Right lobe of liver (tissue), 6 donors: ENCODE measurements at regions not wholly inside any gene's neighbourhood (a gene's known extent, or its start where the extent isn't known, plus 50 kb on each side); places are given as distances from the start of the nearest gene placed in this dataset.

Experiments
- ATAC-seq, 4 donors: fragments of 200-7000 bp; cut with Tn5 transposase; one replicate each; pipeline ENCODE4 v1.9.1; 2020; ENCODE audit warnings: mild to moderate bottlenecking in 4 of 4, moderate library complexity in 4 of 4
- DNase-seq, 3 donors: peaks; one replicate each; pipeline ENCODE4 v3.0.0-alpha.2; 2020
- H3K27ac ChIP-seq, 3 donors: fragments of 200-600 bp; one replicate each; pipeline ENCODE4 v1.8.0; 2022
- H3K27me3 ChIP-seq, 2 donors: fragments of 200-600 bp; one replicate each; pipeline ENCODE4 v1.8.0; 2022
- H3K36me3 ChIP-seq, 4 donors: fragments of 200-600 bp; sonication (generic) in 1 of 4; one replicate each; pipeline versions ENCODE4 v1.5.1 to v1.8.0; 2017 to 2022; ENCODE audit warnings: control low read depth in 1 of 4
- H3K4me1 ChIP-seq, 4 donors: fragments of 200-600 bp; sonication (generic) in 1 of 4; one replicate each; pipeline versions ENCODE4 v1.5.1 to v1.8.0; 2017 to 2022; ENCODE audit warnings: control low read depth in 1 of 4
- H3K4me3 ChIP-seq, 3 donors: fragments of 200-600 bp; one replicate each; pipeline ENCODE4 v1.8.0; 2022
- H3K9me3 ChIP-seq, 4 donors: fragments of 200-600 bp; sonication (generic) in 1 of 4; one replicate each; pipeline versions ENCODE4 v1.5.1 to v1.8.0; 2017 to 2022; ENCODE audit warnings: control low read depth in 1 of 4
- CTCF ChIP-seq, 4 donors: fragments of 200-600 bp in 3 of 4; fragments of 450-650 bp in 1 of 4; IDR thresholded peaks; one replicate each; pipeline versions ENCODE4 v1.5.1 to v1.8.0; 2016 to 2022; ENCODE audit warnings: antibody characterized with exemption in 4 of 4, mild to moderate bottlenecking in 2 of 4
- POLR2A ChIP-seq: fragments of 450-650 bp; IDR thresholded peaks from one replicate; pipeline ENCODE4 v1.6.1; 2017; ENCODE audit warnings: antibody characterized with exemption, mild to moderate bottlenecking
- WGBS: methylation state at CpG from one replicate; pipeline ENCODE4 v1.1.6; 2018; ENCODE audit warnings: low coverage, low lambda C conversion rate; ENCODE audit not compliant: insufficient coverage; ENCODE audit errors: missing lambda C conversion rate; 5-methylcytosine and 5-hydroxymethylcytosine counted together
- intact Hi-C, 2 donors: fragments of 100-400 bp; cut with DNase I; formaldehyde crosslinking; loops; one replicate each; pipeline versions ENCODE4 v1.11.2 to v1.14.1; 2022
- donor health status: DM: no; HTN: yes; CAD: no.
- donor health status: DM: no; HTN: no; CAD: no.
- donor health status: DM: no; HTN: no; CAD: no.
- donor health status: DM: no; HTN: yes; CAD: no.
- donor health status: DM: no; HTN: yes; CAD: no.

- Histone ChIP-seq H3K27me3 (no peaks in the 10 kb centered on the region), H3K36me3 (no peaks in the 10 kb centered on the region), H3K9me3 (no peaks in the 10 kb centered on the region), H3K4me3 (no peak overlapping the region), H3K4me1 (peaks cover 0 to 6% (median 0%) of the 10 kb centered on the region in 4 donors), H3K27ac (no peak overlapping the region)
- no peak for TF ChIP-seq POLR2A
- no peak for TF ChIP-seq CTCF (IDR thresholded peaks at IDR 0.05)
- DNase-seq (no peak), ATAC-seq (no peak)
- WGBS: 85% methylated on average over 3 of the region's 3 CpGs
- intact Hi-C loops: no loop called here
These were observed 197.7 kb downstream of the BCAT1 start for GRCh38 chr12:24751181-24751580.

- Histone ChIP-seq H3K9me3 (no peaks in the 10 kb centered on the region), H3K27me3 (no peaks in the 10 kb centered on the region), H3K4me3 (no peak overlapping the region), H3K36me3 (no peaks in the 10 kb centered on the region), H3K27ac (no peak overlapping the region), H3K4me1 (peaks cover 0 to 4% (median 0%) of the 10 kb centered on the region in 4 donors)
- intact Hi-C loops: no loop called here
- WGBS: 74% methylated on average over 2 of the region's 3 CpGs
- DNase-seq (no peak), ATAC-seq (no peak)
- TF ChIP-seq CTCF (IDR thresholded peaks at IDR 0.05) (no peak), POLR2A (no peak)
These were observed 198.6 kb downstream of the BCAT1 start for GRCh38 chr12:24750263-24750662.

GRCh38 chr12:24749171-24749570, 199.7 kb downstream of the BCAT1 start:
- Histone ChIP-seq H3K4me3 (no peak overlapping the region), H3K27me3 (no peaks in the 10 kb centered on the region), H3K36me3 (no peaks in the 10 kb centered on the region), H3K4me1 (no peaks in the 10 kb centered on the region), H3K27ac (no peak overlapping the region), H3K9me3 (no peaks in the 10 kb centered on the region)
- DNase-seq (no peak), ATAC-seq (no peak)
- 89% methylated on average over 3 of the region's 3 CpGs for WGBS
- TF ChIP-seq CTCF (IDR thresholded peaks at IDR 0.05): no peak
- no peak for TF ChIP-seq POLR2A
- intact Hi-C loops: no loop called here

GRCh38 chr12:24748326-24748725, 200.6 kb downstream of the BCAT1 start:
- no peaks in the 10 kb centered on the region for H3K4me1 ChIP-seq
- H3K9me3 ChIP-seq: no peaks in the 10 kb centered on the region
- ATAC-seq (no peak), DNase-seq (no peak)
- TF ChIP-seq CTCF (IDR thresholded peaks at IDR 0.05): no peak
- TF ChIP-seq POLR2A: no peak
- 83% methylated on average over 11 of the region's 11 CpGs for WGBS
- H3K27me3 ChIP-seq: no peaks in the 10 kb centered on the region
- H3K4me3 ChIP-seq: no peak overlapping the region
- no peak overlapping the region for H3K27ac ChIP-seq
- H3K36me3 ChIP-seq: no peaks in the 10 kb centered on the region
- intact Hi-C loops: no loop called here

GRCh38 chr12:24746864-24747263, 202.0 kb downstream of the BCAT1 start:
- H3K27me3 ChIP-seq: no peaks in the 10 kb centered on the region
- H3K4me3 ChIP-seq: no peak overlapping the region
- intact Hi-C loops: no loop called here
- ATAC-seq (no peak), DNase-seq (no peak)
- no peak for TF ChIP-seq POLR2A
- no peak for TF ChIP-seq CTCF (IDR thresholded peaks at IDR 0.05)
- H3K36me3 ChIP-seq: no peaks in the 10 kb centered on the region
- no peaks in the 10 kb centered on the region for H3K9me3 ChIP-seq
- 59% methylated on average over 2 of the region's 2 CpGs for WGBS
- no peaks in the 10 kb centered on the region for H3K4me1 ChIP-seq
- no peak overlapping the region for H3K27ac ChIP-seq
